Gastroesophageal sphincter (tissue), 3 donors: ENCODE measurements at regions not wholly inside any gene's neighbourhood (a gene's known extent, or its start where the extent isn't known, plus 50 kb on each side); places are given as distances from the start of the nearest gene placed in this dataset.

Experiments used
- EP300 ChIP-seq: sonication (generic); formaldehyde crosslinking; IDR thresholded peaks from one replicate; pipeline ENCODE4 v1.6.1; 2017; ENCODE audit warnings: antibody characterized with exemption, mild to moderate bottlenecking
- POLR2A ChIP-seq, 2 donors: fragments of 450-650 bp; IDR thresholded peaks; one replicate each; pipeline ENCODE4 v1.6.1; 2017; ENCODE audit warnings: antibody characterized with exemption in 2 of 2, mild to moderate bottlenecking in 2 of 2, moderate library complexity in 1 of 2
- POLR2AphosphoS5 ChIP-seq: sonication (generic); formaldehyde crosslinking; IDR thresholded peaks from one replicate; pipeline ENCODE4 v1.6.1; 2017; ENCODE audit warnings: antibody characterized with exemption
- TF ChIP-seq, protein P1 (sequence below), 4 experiments: fragments of 200-600 bp in 2 of 4; fragments of 450-650 bp in 2 of 4; sonication (generic) in 1 of 4; IDR thresholded peaks; one replicate each; pipeline ENCODE4 v1.5.1; 2017 to 2019; ENCODE audit warnings: antibody characterized with exemption in 4 of 4, mild to moderate bottlenecking in 2 of 4, moderate library complexity in 2 of 4

DNA sequence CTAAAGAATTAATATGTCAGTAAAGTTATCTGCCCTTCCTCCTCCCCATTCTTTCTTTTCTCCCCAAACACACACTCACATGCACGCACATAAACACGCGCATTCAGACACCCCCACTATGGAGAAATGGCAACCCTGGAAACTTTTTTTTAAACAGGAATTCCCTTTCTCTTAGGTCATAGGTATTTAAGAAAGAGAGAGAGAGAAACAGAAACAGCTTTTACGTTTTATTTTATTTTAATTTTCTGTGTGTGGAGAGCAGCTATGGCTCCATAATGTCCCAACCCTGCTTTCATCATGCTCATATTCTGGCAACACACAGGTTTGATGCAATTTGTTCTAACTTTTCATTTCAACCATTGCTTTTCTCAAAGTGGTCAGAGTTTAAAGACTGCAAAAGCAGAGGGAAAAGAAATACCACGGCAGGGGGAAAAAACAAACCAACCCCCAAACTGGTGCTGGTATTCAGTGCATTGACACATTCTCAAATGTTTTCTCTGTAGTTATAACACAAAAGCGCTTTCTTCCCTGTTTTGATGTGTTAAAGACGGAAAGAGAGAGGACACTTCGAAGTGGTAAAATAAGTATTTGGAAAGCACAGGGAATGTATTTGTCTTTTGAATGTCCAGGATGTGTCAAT lies 126.0 kb upstream of the TMEM161B start:
- TF ChIP-seq, protein P1, sequence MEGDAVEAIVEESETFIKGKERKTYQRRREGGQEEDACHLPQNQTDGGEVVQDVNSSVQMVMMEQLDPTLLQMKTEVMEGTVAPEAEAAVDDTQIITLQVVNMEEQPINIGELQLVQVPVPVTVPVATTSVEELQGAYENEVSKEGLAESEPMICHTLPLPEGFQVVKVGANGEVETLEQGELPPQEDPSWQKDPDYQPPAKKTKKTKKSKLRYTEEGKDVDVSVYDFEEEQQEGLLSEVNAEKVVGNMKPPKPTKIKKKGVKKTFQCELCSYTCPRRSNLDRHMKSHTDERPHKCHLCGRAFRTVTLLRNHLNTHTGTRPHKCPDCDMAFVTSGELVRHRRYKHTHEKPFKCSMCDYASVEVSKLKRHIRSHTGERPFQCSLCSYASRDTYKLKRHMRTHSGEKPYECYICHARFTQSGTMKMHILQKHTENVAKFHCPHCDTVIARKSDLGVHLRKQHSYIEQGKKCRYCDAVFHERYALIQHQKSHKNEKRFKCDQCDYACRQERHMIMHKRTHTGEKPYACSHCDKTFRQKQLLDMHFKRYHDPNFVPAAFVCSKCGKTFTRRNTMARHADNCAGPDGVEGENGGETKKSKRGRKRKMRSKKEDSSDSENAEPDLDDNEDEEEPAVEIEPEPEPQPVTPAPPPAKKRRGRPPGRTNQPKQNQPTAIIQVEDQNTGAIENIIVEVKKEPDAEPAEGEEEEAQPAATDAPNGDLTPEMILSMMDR (IDR thresholded peaks at IDR 0.05) = no peak
- no peak for TF ChIP-seq POLR2A (IDR thresholded peaks at IDR 0.05)
- no peak for TF ChIP-seq EP300
- no peak for TF ChIP-seq POLR2AphosphoS5
